Endothelial cell of umbilical vein (primary cell): ENCODE measurements at regions not wholly inside any gene's neighbourhood (a gene's known extent, or its start where the extent isn't known, plus 50 kb on each side); places are given as distances from the start of the nearest gene placed in this dataset.

Experiments used
- EZH2 ChIP-seq: IDR thresholded peaks from 2 replicates; pipeline ENCODE4 v1.6.1; 2012; ENCODE audit warnings: borderline replicate concordance, low read depth, mild to moderate bottlenecking, moderate library complexity, low read length, inconsistent platforms; ENCODE audit not compliant: severe bottlenecking
- JUN ChIP-seq: IDR thresholded peaks from 2 replicates; pipeline ENCODE4 v1.6.1; 2011; ENCODE audit warnings: borderline replicate concordance, low read depth; ENCODE audit not compliant: insufficient read length, insufficient read depth
- MAX ChIP-seq: IDR thresholded peaks from 2 replicates; pipeline ENCODE4 v1.6.1; 2011; ENCODE audit not compliant: insufficient read depth, insufficient read length
- MYC ChIP-seq: IDR thresholded peaks from one replicate; pipeline ENCODE4 v1.6.1; 2011; ENCODE audit warnings: mild to moderate bottlenecking, low read depth, low read length
- POLR2AphosphoS5 ChIP-seq: IDR thresholded peaks from 2 replicates; pipeline ENCODE4 v1.6.1; 2012; ENCODE audit warnings: low read depth, mild to moderate bottlenecking, control low read depth, low read length, moderate library complexity; ENCODE audit not compliant: insufficient read depth
- TF ChIP-seq, protein P1 (sequence below), 2 donors: IDR thresholded peaks; 1 replicate in 1 of 2; 2 replicates in 1 of 2; pipeline ENCODE4 v1.5.1; 2011; ENCODE audit warnings: low read length in 2 of 2, mild to moderate bottlenecking in 2 of 2, moderate library complexity in 2 of 2, control low read depth in 1 of 2, inconsistent platforms in 1 of 2, low read depth in 1 of 2; ENCODE audit not compliant: insufficient read depth in 1 of 2; ENCODE audit errors: extremely low read depth in 1 of 2

DNA sequence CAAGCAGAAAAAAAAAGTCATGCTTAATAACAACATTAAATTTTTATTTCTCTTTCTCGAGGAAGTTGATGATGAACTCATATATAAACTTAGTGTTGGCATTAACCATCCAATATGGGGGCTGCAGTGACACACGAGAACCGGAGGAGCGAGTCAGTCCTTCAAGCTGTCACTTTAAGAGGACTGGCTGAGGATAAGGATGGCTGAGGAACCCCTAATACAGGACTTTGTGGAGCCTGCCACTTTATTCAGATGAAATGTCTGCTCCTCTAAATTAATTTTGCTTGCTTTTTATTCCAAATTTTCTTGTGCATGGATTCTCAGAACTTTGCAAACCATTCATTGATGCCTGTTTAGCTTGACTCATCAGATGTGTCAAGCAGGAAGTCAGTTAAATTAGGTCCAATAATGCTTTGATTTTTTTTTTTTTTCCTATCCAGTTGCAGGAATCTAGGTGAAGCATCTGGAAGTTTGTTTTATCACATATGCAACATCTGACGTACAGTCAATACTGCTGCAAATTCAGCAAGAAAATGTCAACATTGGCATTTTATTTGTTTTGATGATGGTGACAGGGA is 144.2 kb upstream of the COL5A1 start:
- TF ChIP-seq JUN (no peak), MYC (no peak), MAX (no peak), EZH2 (no peak), POLR2AphosphoS5 (no peak)
- TF ChIP-seq, protein P1, sequence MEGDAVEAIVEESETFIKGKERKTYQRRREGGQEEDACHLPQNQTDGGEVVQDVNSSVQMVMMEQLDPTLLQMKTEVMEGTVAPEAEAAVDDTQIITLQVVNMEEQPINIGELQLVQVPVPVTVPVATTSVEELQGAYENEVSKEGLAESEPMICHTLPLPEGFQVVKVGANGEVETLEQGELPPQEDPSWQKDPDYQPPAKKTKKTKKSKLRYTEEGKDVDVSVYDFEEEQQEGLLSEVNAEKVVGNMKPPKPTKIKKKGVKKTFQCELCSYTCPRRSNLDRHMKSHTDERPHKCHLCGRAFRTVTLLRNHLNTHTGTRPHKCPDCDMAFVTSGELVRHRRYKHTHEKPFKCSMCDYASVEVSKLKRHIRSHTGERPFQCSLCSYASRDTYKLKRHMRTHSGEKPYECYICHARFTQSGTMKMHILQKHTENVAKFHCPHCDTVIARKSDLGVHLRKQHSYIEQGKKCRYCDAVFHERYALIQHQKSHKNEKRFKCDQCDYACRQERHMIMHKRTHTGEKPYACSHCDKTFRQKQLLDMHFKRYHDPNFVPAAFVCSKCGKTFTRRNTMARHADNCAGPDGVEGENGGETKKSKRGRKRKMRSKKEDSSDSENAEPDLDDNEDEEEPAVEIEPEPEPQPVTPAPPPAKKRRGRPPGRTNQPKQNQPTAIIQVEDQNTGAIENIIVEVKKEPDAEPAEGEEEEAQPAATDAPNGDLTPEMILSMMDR (IDR thresholded peaks at IDR 0.05; ENCODE audit: extremely low read depth in 1 of 2, insufficient read depth in 1 of 2, low read depth in 1 of 2, low read length in 2 of 2): no peak
